GM21723 (cell line): ENCODE measurements at regions not wholly inside any gene's neighbourhood (a gene's known extent, or its start where the extent isn't known, plus 50 kb on each side); places are given as distances from the start of the nearest gene placed in this dataset.
"Not testable (repeated sequence)": the region's sequence is repeated elsewhere in the genome, so short reads cannot be mapped to it uniquely, and the experiment has no call there.

Experiments used
- ATAC-seq: cut with Tn5 transposase; IDR thresholded peaks from one replicate; pipeline ENCODE4 v1.9.1; 2021; ENCODE audit warnings: mild to moderate bottlenecking, moderate library complexity; ENCODE audit not compliant: unreplicated experiment

- ATAC-seq: not testable (repeated sequence)
Observed at GRCh38 chr5:109283086-109283485, 126.7 kb downstream of the PJA2 start.

GRCh38 chr5:109281136-109281690, 128.6 kb downstream of the PJA2 start:
- no peak for ATAC-seq

- no peak for ATAC-seq
Observed at GRCh38 chr5:109278141-109278540, 131.6 kb downstream of the PJA2 start.

GRCh38 chr5:109275919-109276318, 133.9 kb downstream of the PJA2 start:
- no peak for ATAC-seq

GRCh38 chr5:109273594-109273993, 136.2 kb downstream of the PJA2 start:
- ATAC-seq: no peak

GRCh38 chr5:109267283-109267682, 142.5 kb downstream of the PJA2 start:
- no peak for ATAC-seq

- ATAC-seq: no peak
Observed at GRCh38 chr5:109258755-109259154, 151.0 kb downstream of the PJA2 start.

- no peak for ATAC-seq
Observed at GRCh38 chr5:109256486-109256885, 153.3 kb downstream of the PJA2 start.

GRCh38 chr5:109254511-109254910, 155.3 kb downstream of the PJA2 start:
- ATAC-seq: no peak

- ATAC-seq: no peak
Observed at GRCh38 chr5:109253262-109253661, 156.5 kb downstream of the PJA2 start.

- ATAC-seq: no peak
Observed at GRCh38 chr5:109252731-109253130, 157.0 kb downstream of the PJA2 start.

GRCh38 chr5:109250533-109251329, 159.0 kb downstream of the PJA2 start:
- ATAC-seq: no peak

- no peak for ATAC-seq
Observed at GRCh38 chr5:109250080-109250479, 159.7 kb downstream of the PJA2 start.

- no peak for ATAC-seq
Observed at GRCh38 chr5:109249126-109249525, 160.6 kb downstream of the PJA2 start.

GRCh38 chr5:109247986-109248385, 161.8 kb downstream of the PJA2 start:
- ATAC-seq: peak; percentile 70

GRCh38 chr5:109246841-109247592, 162.8 kb downstream of the PJA2 start:
- ATAC-seq: no peak
